ENCODE measurements at regions not wholly inside any gene's neighbourhood (a gene's known extent, or its start where the extent isn't known, plus 50 kb on each side); places are given as distances from the start of the nearest gene placed in this dataset.

- Histone ChIP-seq H3K18ac (ENCODE audit: extremely low read depth, low read length) (no peak overlapping the region), H4K20me1 (replicated peaks in 1 of 2; ENCODE audit: control insufficient read depth in 1 of 2, insufficient read depth in 2 of 2, low read length in 2 of 2) (no peaks in the 10 kb centered on the region), H3K79me1 (ENCODE audit: low read depth, low read length) (no peaks in the 10 kb centered on the region), H3K4ac (replicated peaks; ENCODE audit: insufficient read length, low read depth, low read length) (no peak overlapping the region), H3K56ac (replicated peaks; ENCODE audit: insufficient read length, low read depth, low read length) (no peak overlapping the region), H3K36me3 (ENCODE audit: control insufficient read depth in 2 of 4, insufficient read depth in 4 of 4, low read length in 3 of 4) (no peaks in the 10 kb centered on the region), H3K27ac (ENCODE audit: low read depth, low read length) (no peak overlapping the region), H2BK12ac (ENCODE audit: low read depth, low read length) (no peak overlapping the region), H2BK20ac (ENCODE audit: low read length) (no peak overlapping the region), H3K9ac (replicated peaks in 1 of 4; ENCODE audit: extremely low read depth in 1 of 4, low read depth in 3 of 4, low read length in 3 of 4) (no peak overlapping the region), H3K23ac (ENCODE audit: insufficient read length) (no peak overlapping the region), H3K4me2 (ENCODE audit: insufficient read depth in 1 of 2, low read depth in 2 of 2, low read length in 2 of 2) (no peak overlapping the region), H3K23me2 (ENCODE audit: low read depth, low read length) (no peaks in the 10 kb centered on the region; the same call in 1 of the 2 replicates), H3K4me3 (ENCODE audit: extremely low read depth in 1 of 4, insufficient read depth in 2 of 4, low read depth in 3 of 4, low read length in 4 of 4) (no peak overlapping the region), H4K91ac (replicated peaks; ENCODE audit: insufficient read length, low read length) (no peak overlapping the region), H4K5ac (ENCODE audit: insufficient read length, low read depth, low read length) (no peak overlapping the region), H2AK5ac (ENCODE audit: low read depth, low read length) (no peak overlapping the region), H3K79me2 (ENCODE audit: control insufficient read depth in 1 of 2, insufficient read depth in 2 of 2, low read length in 2 of 2) (no peaks in the 10 kb centered on the region), H2AFZ (ENCODE audit: low read length) (no peak overlapping the region), H3K27me3 (replicated peaks in 1 of 4; ENCODE audit: control insufficient read depth in 3 of 4, extremely low read depth in 1 of 4, insufficient read depth in 3 of 4, low read length in 3 of 4) (no peaks in the 10 kb centered on the region), H3K4me1 (replicated peaks in 1 of 4; ENCODE audit: control insufficient read depth in 3 of 4, insufficient read depth in 4 of 4, low read length in 3 of 4) (no peaks in the 10 kb centered on the region), H2BK15ac (ENCODE audit: low read length) (no peak overlapping the region), H3K14ac (ENCODE audit: insufficient read length) (no peak overlapping the region), H2BK120ac (replicated peaks; ENCODE audit: low read depth, low read length) (no peak overlapping the region), H4K8ac (ENCODE audit: extremely low read depth, insufficient read depth, low read length) (no peak overlapping the region), H2BK5ac (ENCODE audit: low read depth, low read length) (no peak overlapping the region), H3K9me3 (ENCODE audit: insufficient read depth in 2 of 2, low read depth in 1 of 2, low read length in 1 of 2) (no peaks in the 10 kb centered on the region)
- CTCF ChIA-PET (ENCODE audit: partially characterized antibody), result interaction anchor here (0.6 to 1.1 kb wide), 5 partner anchors 11 to 870 kb away, joined by 3 read pairs; no protein-coding TSS in a partner anchor
- DNase-seq (ENCODE audit: low read depth in 1 of 2, low spot score in 2 of 2) (no peak), FAIRE-seq (no peak)
- POLR2A ChIA-PET (ENCODE audit: partially characterized antibody), result no interaction called here
- WGBS, 2 experiments (ENCODE audit: extremely low coverage in 1 of 2, insufficient coverage in 1 of 2, insufficient read length in 1 of 2, insufficient replicate concordance in 2 of 2, low coverage in 1 of 2, low lambda C conversion rate in 2 of 2, missing lambda C conversion rate in 1 of 2), result 87% methylated on average over 5 of the region's 5 CpGs; no CpG with 5 or more reads in 1 of the 2 experiments
- TF ChIP-seq RNF2 (IDR thresholded peaks at IDR 0.05; ENCODE audit: borderline replicate concordance, low read depth, low read length, missing control alignments, poor library complexity, severe bottlenecking) (no peak), POLR2AphosphoS5 (IDR thresholded peaks at IDR 0.05; ENCODE audit: low read depth, low read length) (no peak), ATF2 (IDR thresholded peaks at IDR 0.05; ENCODE audit: low read length) (no peak), CBX8 (IDR thresholded peaks at IDR 0.05; ENCODE audit: borderline replicate concordance, low read depth, low read length) (no peak), CBX5 (IDR thresholded peaks at IDR 0.05; ENCODE audit: low read depth, low read length) (no peak), RFX5 (IDR thresholded peaks at IDR 0.05; ENCODE audit: borderline replicate concordance, low read depth, low read length) (no peak), TAF7 (optimal IDR thresholded peaks at IDR 0.05; ENCODE audit: borderline replicate concordance, low read depth, low read length) (no peak), PHF8 (conservative IDR thresholded peaks at IDR 0.05; ENCODE audit: low read depth, low read length) (no peak), TEAD4 (IDR thresholded peaks at IDR 0.05; ENCODE audit: low read depth, low read length) (no peak), MAFK (IDR thresholded peaks at IDR 0.05; ENCODE audit: low read depth, low read length) (no peak), EGR1 (IDR thresholded peaks at IDR 0.05; ENCODE audit: borderline replicate concordance, low read depth, low read length) (no peak)
Measured at GRCh38 chr2:190812506-190813294, 67.9 kb upstream of the GLS start.
